ENCODE measurements at regions not wholly inside any gene's neighbourhood (a gene's known extent, or its start where the extent isn't known, plus 50 kb on each side); places are given as distances from the start of the nearest gene placed in this dataset.

DNA sequence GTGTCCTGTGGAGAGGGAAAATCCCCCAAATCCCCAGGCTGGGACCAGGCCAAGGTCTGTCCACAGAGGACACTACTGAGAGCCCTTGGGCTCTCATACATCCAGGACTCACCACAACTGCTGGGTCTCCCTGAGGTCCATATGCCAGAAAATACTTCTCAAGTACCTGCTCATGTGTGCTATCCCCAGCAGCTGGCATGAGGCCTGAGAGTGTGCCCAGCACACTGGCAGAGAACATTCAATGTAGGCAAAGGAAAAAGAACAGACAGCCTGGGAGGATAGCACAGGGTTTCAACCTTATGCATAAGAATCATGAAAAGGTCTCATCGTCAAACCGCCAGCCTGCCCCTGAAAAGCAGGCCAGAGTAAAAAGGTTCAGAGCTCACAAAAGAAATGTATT lies 154.1 kb upstream of the TAS2R1 start:
- Histone ChIP-seq H3K9ac (ENCODE audit: extremely low read depth, insufficient read length, low read length) (no peak overlapping the region), H3K79me1 (ENCODE audit: insufficient read depth, low read depth, low read length, poor library complexity, severe bottlenecking) (no peaks in the 10 kb centered on the region), H3K9me3 (ENCODE audit: control insufficient read depth, low read depth, low read length) (no peaks in the 10 kb centered on the region), H2AK5ac (ENCODE audit: insufficient read length, low read length) (no peak overlapping the region), H3K4me1 (ENCODE audit: insufficient read depth, low read length) (no peaks in the 10 kb centered on the region), H3K79me2 (ENCODE audit: insufficient read depth, low read length) (no peaks in the 10 kb centered on the region), H3K56ac (ENCODE audit: insufficient read length, low read depth, low read length) (no peak overlapping the region), H2BK12ac (ENCODE audit: insufficient read length, low read depth, low read length) (no peak overlapping the region), H4K20me1 (ENCODE audit: control insufficient read depth, insufficient read depth, insufficient read length) (no peaks in the 10 kb centered on the region), H3K27me3 (ENCODE audit: insufficient read depth, low read length) (no peaks in the 10 kb centered on the region), H2BK20ac (ENCODE audit: low read depth, low read length, poor library complexity, severe bottlenecking) (no peak overlapping the region), H3K4ac (ENCODE audit: low read depth, low read length) (no peak overlapping the region), H3K23me2 (ENCODE audit: insufficient read length, low read depth, low read length, poor library complexity, severe bottlenecking) (no peaks in the 10 kb centered on the region), H3K27ac (ENCODE audit: insufficient read length, low read depth, low read length) (no peak overlapping the region), H4K91ac (ENCODE audit: insufficient read length, low read depth, low read length) (no peak overlapping the region), H4K8ac (replicated peaks; ENCODE audit: insufficient read length, low read depth, low read length) (no peak overlapping the region), H2BK120ac (ENCODE audit: low read depth, low read length, poor library complexity, severe bottlenecking) (no peak overlapping the region), H3K18ac (ENCODE audit: insufficient read length, low read depth, low read length) (no peak overlapping the region), H3K23ac (ENCODE audit: insufficient read length, low read depth, low read length) (no peak overlapping the region), H2BK5ac (ENCODE audit: insufficient read length, low read length) (no peak overlapping the region), H3K14ac (ENCODE audit: insufficient read depth, low read length) (no peak overlapping the region), H2BK15ac (ENCODE audit: low read depth, low read length) (no peak overlapping the region), H3T11ph (ENCODE audit: low read length) (no peak overlapping the region), H2AFZ (ENCODE audit: low read length) (no peak overlapping the region), H3K4me2 (ENCODE audit: insufficient read depth, insufficient read length, low read length) (no peak overlapping the region), H4K5ac (ENCODE audit: insufficient read length, low read depth, low read length) (no peak overlapping the region)
- H3K27ac Mint-ChIP-seq, result peak overlapping the region in 1 of 3 experiments; percentile 27; a peak in 1 of 7 replicates
- DNase-seq, result no peak
- H3K4me3 Mint-ChIP-seq, result no peak overlapping the region
- peaks cover 0 to 2% of the 10 kb centered on the region in 2 experiments; a peak in 2 of 5 replicates for H3K9me3 Mint-ChIP-seq
- no peaks in the 10 kb centered on the region for H3K27me3 Mint-ChIP-seq (ENCODE audit: low read depth)
- TF ChIP-seq, protein P1, sequence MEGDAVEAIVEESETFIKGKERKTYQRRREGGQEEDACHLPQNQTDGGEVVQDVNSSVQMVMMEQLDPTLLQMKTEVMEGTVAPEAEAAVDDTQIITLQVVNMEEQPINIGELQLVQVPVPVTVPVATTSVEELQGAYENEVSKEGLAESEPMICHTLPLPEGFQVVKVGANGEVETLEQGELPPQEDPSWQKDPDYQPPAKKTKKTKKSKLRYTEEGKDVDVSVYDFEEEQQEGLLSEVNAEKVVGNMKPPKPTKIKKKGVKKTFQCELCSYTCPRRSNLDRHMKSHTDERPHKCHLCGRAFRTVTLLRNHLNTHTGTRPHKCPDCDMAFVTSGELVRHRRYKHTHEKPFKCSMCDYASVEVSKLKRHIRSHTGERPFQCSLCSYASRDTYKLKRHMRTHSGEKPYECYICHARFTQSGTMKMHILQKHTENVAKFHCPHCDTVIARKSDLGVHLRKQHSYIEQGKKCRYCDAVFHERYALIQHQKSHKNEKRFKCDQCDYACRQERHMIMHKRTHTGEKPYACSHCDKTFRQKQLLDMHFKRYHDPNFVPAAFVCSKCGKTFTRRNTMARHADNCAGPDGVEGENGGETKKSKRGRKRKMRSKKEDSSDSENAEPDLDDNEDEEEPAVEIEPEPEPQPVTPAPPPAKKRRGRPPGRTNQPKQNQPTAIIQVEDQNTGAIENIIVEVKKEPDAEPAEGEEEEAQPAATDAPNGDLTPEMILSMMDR (conservative IDR thresholded peaks at IDR 0.05), result no peak
- no peaks in the 10 kb centered on the region; a peak in 1 of 7 replicates for H3K36me3 Mint-ChIP-seq (ENCODE audit: insufficient read depth in 1 of 3, low read depth in 3 of 3)
- WGBS (ENCODE audit: extremely low coverage, insufficient read length, low lambda C conversion rate), result no CpG with 5 or more reads among the region's 2 CpGs
- peaks cover 3 to 6% of the 10 kb centered on the region in 2 experiments for H3K4me1 Mint-ChIP-seq
